Epithelial cell of esophagus (primary cell): ENCODE measurements at regions not wholly inside any gene's neighbourhood (a gene's known extent, or its start where the extent isn't known, plus 50 kb on each side); places are given as distances from the start of the nearest gene placed in this dataset.

ENCODE experiments used
- DNase-seq: peaks from one replicate; pipeline ENCODE4 v3.0.0; 2010; ENCODE audit warnings: low read depth
- H3K4me3 ChIP-seq: 2 replicates; pipeline ENCODE4 v1.5.1; 2011; ENCODE audit warnings: mild to moderate bottlenecking, low read length, control low read depth
- CTCF ChIP-seq: IDR thresholded peaks from 2 replicates; pipeline ENCODE4 v1.5.1; 2011; ENCODE audit warnings: low read depth, mild to moderate bottlenecking, low read length, control low read depth, inconsistent platforms; ENCODE audit not compliant: insufficient read depth; ENCODE audit errors: missing control alignments

DNA sequence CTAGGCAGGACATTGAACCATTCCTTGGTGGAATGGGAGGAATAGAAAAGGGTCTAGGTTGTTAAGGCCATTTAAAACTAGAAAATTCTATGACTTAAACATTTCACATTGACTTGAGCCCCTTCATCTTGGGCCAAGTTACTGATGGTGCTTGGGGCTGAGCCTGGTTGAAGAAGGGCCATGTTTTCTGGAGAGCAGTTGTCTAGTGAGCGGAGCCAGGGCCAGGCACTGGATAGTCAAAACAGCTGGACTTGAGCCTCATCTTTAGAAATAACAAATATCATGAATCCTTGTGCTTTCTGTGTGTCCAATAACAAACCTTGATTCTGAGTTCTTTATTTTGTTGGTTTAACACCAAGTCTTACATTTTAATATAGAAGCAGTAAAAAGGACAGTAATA is 134.6 kb upstream of the TCF21 start:
- H3K4me3 ChIP-seq = no peak overlapping the region
- TF ChIP-seq CTCF = no peak
- DNase-seq = no peak

DNA sequence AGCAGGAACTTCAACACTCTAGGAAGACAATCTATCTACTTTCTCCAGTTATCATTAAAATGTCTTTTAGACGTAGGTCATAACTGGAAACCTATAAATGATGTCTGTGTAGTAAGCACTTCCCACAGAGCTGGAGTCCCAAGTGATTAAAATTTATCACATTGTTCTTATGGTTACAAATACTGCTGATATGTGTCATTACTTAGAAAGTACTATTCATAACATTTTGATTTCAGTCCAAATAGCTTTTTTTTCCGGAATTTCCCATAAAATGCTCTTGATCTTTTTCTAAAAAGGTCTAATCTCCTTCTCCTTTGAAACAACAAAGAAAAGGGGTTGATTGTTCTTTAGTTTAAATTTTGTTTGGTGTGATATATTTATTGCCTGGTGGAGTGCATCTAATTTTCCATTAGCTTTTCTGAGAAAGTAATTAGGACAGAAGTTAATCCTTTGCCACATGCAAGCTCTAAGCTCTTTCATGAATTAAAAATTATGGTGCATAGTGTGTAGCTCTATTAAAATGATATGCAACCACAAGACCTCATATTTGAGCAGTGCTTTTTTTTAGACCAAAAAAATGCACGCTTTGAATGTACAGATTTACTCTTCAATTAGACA is 132.7 kb upstream of the TCF21 start:
- H3K4me3 ChIP-seq = no peak overlapping the region
- DNase-seq = no peak
- no peak for TF ChIP-seq CTCF

DNA sequence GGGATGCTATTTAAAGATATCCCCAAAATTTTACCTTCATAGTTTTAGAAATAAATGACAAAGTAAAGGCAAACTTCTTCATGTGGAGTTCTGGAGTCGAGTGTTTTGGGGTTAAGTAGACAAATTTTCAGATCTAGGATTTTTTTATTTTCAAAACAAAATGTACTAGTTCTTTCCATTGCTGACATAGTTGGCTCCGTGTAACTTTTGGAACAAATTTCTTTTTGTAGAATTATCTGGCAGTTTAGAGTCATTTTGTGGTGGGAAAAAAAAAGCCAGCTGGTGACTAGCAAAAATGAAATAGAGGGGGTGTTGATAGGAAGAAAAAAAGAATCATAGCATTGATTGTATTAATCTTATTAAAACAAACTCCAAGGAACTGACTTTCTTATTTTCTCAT is 131.6 kb upstream of the TCF21 start:
- no peak for DNase-seq
- TF ChIP-seq CTCF = no peak
- H3K4me3 ChIP-seq = no peak overlapping the region

- no peak for TF ChIP-seq CTCF
- no peak for DNase-seq
- no peak overlapping the region for H3K4me3 ChIP-seq
Observed at GRCh38 chr6:133758815-133759335, 130.0 kb upstream of the TCF21 start.

DNA sequence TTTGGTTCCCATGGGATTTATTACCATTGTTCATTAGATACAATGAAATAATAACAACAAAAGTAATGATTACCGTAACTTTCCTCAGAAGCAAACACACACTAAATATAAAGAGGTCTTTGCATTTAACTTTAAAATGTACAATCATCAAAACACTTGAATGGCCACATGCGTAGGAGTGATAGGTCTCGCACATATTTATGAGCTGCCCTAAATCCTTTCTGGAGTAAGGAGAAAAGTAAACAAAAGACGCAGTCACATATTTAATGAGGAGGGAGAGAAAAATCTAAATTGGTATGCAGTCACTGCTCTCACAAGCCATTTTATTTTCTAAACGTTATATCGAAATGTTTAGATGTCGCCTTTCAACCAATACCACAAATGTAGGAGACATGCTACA is 129.4 kb upstream of the TCF21 start:
- TF ChIP-seq CTCF = no peak
- DNase-seq = no peak
- no peak overlapping the region for H3K4me3 ChIP-seq

- TF ChIP-seq CTCF = no peak
- no peak overlapping the region for H3K4me3 ChIP-seq
- DNase-seq = peak; percentile 40
Observed at GRCh38 chr6:133761706-133762105, 127.2 kb upstream of the TCF21 start.
